ENCODE measurements at regions not wholly inside any gene's neighbourhood (a gene's known extent, or its start where the extent isn't known, plus 50 kb on each side); places are given as distances from the start of the nearest gene placed in this dataset.

GRCh38 chr11:70698871-70699270 lies 300.5 kb downstream of the CTTN start:
- H3K27ac ChIP-seq (ENCODE audit: low read depth, low read length) = no peak overlapping the region
- intact Hi-C loops (cut with micrococcal nuclease) = no loop called here
- no peak overlapping the region for H3K4me3 Mint-ChIP-seq
- H3K4me1 Mint-ChIP-seq = peaks cover 0 to 3% (median 0%) of the 10 kb centered on the region in 4 donors
- ChIA-PET CTCF (ENCODE audit: partially characterized antibody) (no interaction called here), POLR2A (ENCODE audit: partially characterized antibody) (no interaction called here)
- no peaks in the 10 kb centered on the region for H3K27me3 ChIP-seq (ENCODE audit: insufficient read depth, low read length)
- H3K4me1 ChIP-seq (ENCODE audit: insufficient read depth, low read length) = no peaks in the 10 kb centered on the region
- no peaks in the 10 kb centered on the region for H3K9me3 ChIP-seq (ENCODE audit: control insufficient read depth in 1 of 2, low read length in 2 of 2)
- no peak overlapping the region for H3K27ac Mint-ChIP-seq
- no peaks in the 10 kb centered on the region for H3K9me3 Mint-ChIP-seq
- no peak overlapping the region for H3K4me3 ChIP-seq (ENCODE audit: low read length in 2 of 2)
- H3K36me3 ChIP-seq (ENCODE audit: insufficient read depth, low read length) = no peaks in the 10 kb centered on the region
- H3K27me3 Mint-ChIP-seq = peaks cover 1 to 5% of the 10 kb centered on the region in 2 donors
- DNase-seq = no peak
- H3K36me3 Mint-ChIP-seq = no peaks in the 10 kb centered on the region

- Histone ChIP-seq H3K9me3 (ENCODE audit: control insufficient read depth in 1 of 2, low read length in 2 of 2) (no peaks in the 10 kb centered on the region), H3K4me3 (ENCODE audit: low read length in 2 of 2) (no peak overlapping the region), H3K27me3 (ENCODE audit: insufficient read depth, low read length) (no peaks in the 10 kb centered on the region), H3K27ac (ENCODE audit: low read depth, low read length) (no peak overlapping the region), H3K4me1 (ENCODE audit: insufficient read depth, low read length) (no peaks in the 10 kb centered on the region), H3K36me3 (ENCODE audit: insufficient read depth, low read length) (no peaks in the 10 kb centered on the region)
- Mint-ChIP-seq H3K4me3 (no peak overlapping the region), H3K4me1 (peaks cover 0 to 3% (median 0%) of the 10 kb centered on the region in 4 donors), H3K27me3 (peaks cover 1 to 6% of the 10 kb centered on the region in 2 donors), H3K27ac (no peak overlapping the region), H3K36me3 (no peaks in the 10 kb centered on the region), H3K9me3 (no peaks in the 10 kb centered on the region)
- no peak for DNase-seq
- ChIA-PET CTCF (ENCODE audit: partially characterized antibody) (no interaction called here), POLR2A (ENCODE audit: partially characterized antibody) (no interaction called here)
- intact Hi-C loops (cut with micrococcal nuclease) = no loop called here
These were observed 301.2 kb downstream of the CTTN start for GRCh38 chr11:70699294-70700221.

GRCh38 chr11:70700453-70700852 lies 302.1 kb downstream of the CTTN start:
- CTCF ChIA-PET (ENCODE audit: partially characterized antibody) = no interaction called here
- POLR2A ChIA-PET (ENCODE audit: partially characterized antibody) = no interaction called here
- H3K9me3 ChIP-seq (ENCODE audit: control insufficient read depth in 1 of 2, low read length in 2 of 2) = no peaks in the 10 kb centered on the region
- Mint-ChIP-seq H3K4me1 (peaks cover 0 to 3% (median 0%) of the 10 kb centered on the region in 4 donors), H3K27ac (no peak overlapping the region), H3K4me3 (no peak overlapping the region), H3K36me3 (no peaks in the 10 kb centered on the region), H3K27me3 (peaks cover 0 to 4% of the 10 kb centered on the region in 2 donors), H3K9me3 (no peaks in the 10 kb centered on the region)
- no peak overlapping the region for H3K4me3 ChIP-seq (ENCODE audit: low read length in 2 of 2)
- no peaks in the 10 kb centered on the region for H3K27me3 ChIP-seq (ENCODE audit: insufficient read depth, low read length)
- DNase-seq = no peak
- H3K4me1 ChIP-seq (ENCODE audit: insufficient read depth, low read length) = no peaks in the 10 kb centered on the region
- intact Hi-C loops (cut with micrococcal nuclease) = no loop called here
- H3K36me3 ChIP-seq (ENCODE audit: insufficient read depth, low read length) = no peaks in the 10 kb centered on the region
- H3K27ac ChIP-seq (ENCODE audit: low read depth, low read length) = no peak overlapping the region

- ChIA-PET POLR2A (ENCODE audit: partially characterized antibody) (no interaction called here), CTCF (ENCODE audit: partially characterized antibody) (no interaction called here)
- no peak overlapping the region for H3K4me3 ChIP-seq (ENCODE audit: low read length in 2 of 2)
- H3K9me3 ChIP-seq (ENCODE audit: control insufficient read depth in 1 of 2, low read length in 2 of 2) = no peaks in the 10 kb centered on the region
- H3K27ac ChIP-seq (ENCODE audit: low read depth, low read length) = no peak overlapping the region
- Mint-ChIP-seq H3K27ac (no peak overlapping the region), H3K4me1 (peaks cover 0 to 3% (median 0%) of the 10 kb centered on the region in 4 donors), H3K4me3 (no peak overlapping the region), H3K36me3 (no peaks in the 10 kb centered on the region), H3K9me3 (no peaks in the 10 kb centered on the region), H3K27me3 (peaks cover 0 to 4% of the 10 kb centered on the region in 2 donors)
- intact Hi-C loops (cut with micrococcal nuclease) = no loop called here
- no peak for DNase-seq
- no peaks in the 10 kb centered on the region for H3K36me3 ChIP-seq (ENCODE audit: insufficient read depth, low read length)
- H3K4me1 ChIP-seq (ENCODE audit: insufficient read depth, low read length) = no peaks in the 10 kb centered on the region
- no peaks in the 10 kb centered on the region for H3K27me3 ChIP-seq (ENCODE audit: insufficient read depth, low read length)
These were observed 302.5 kb downstream of the CTTN start for GRCh38 chr11:70700871-70701270.

GRCh38 chr11:70702040-70702648 lies 303.8 kb downstream of the CTTN start:
- no peaks in the 10 kb centered on the region for H3K9me3 ChIP-seq (ENCODE audit: control insufficient read depth in 1 of 2, low read length in 2 of 2)
- H3K27me3 ChIP-seq (ENCODE audit: insufficient read depth, low read length) = no peaks in the 10 kb centered on the region
- ChIA-PET CTCF (ENCODE audit: partially characterized antibody) (no interaction called here), POLR2A (ENCODE audit: partially characterized antibody) (no interaction called here)
- DNase-seq = no peak
- no peak overlapping the region for H3K27ac ChIP-seq (ENCODE audit: low read depth, low read length)
- H3K27me3 Mint-ChIP-seq = peaks cover 0 to 4% of the 10 kb centered on the region in 2 donors
- no peak overlapping the region for H3K4me3 ChIP-seq (ENCODE audit: low read length in 2 of 2)
- H3K9me3 Mint-ChIP-seq = no peaks in the 10 kb centered on the region
- intact Hi-C loops (cut with micrococcal nuclease) = no loop called here
- no peaks in the 10 kb centered on the region for H3K4me1 ChIP-seq (ENCODE audit: insufficient read depth, low read length)
- H3K36me3 ChIP-seq (ENCODE audit: insufficient read depth, low read length) = no peaks in the 10 kb centered on the region
- H3K36me3 Mint-ChIP-seq = no peaks in the 10 kb centered on the region
- H3K4me3 Mint-ChIP-seq = no peak overlapping the region
- H3K4me1 Mint-ChIP-seq = peaks cover 0 to 3% (median 0%) of the 10 kb centered on the region in 4 donors
- H3K27ac Mint-ChIP-seq = no peak overlapping the region

GRCh38 chr11:70703141-70704064 lies 305.1 kb downstream of the CTTN start:
- Histone ChIP-seq H3K4me3 (ENCODE audit: low read length in 2 of 2) (no peak overlapping the region), H3K4me1 (ENCODE audit: insufficient read depth, low read length) (no peaks in the 10 kb centered on the region), H3K9me3 (ENCODE audit: control insufficient read depth in 1 of 2, low read length in 2 of 2) (no peaks in the 10 kb centered on the region), H3K36me3 (ENCODE audit: insufficient read depth, low read length) (no peaks in the 10 kb centered on the region), H3K27ac (ENCODE audit: low read depth, low read length) (no peak overlapping the region), H3K27me3 (ENCODE audit: insufficient read depth, low read length) (no peaks in the 10 kb centered on the region)
- no peak overlapping the region for H3K27ac Mint-ChIP-seq
- ChIA-PET POLR2A (ENCODE audit: partially characterized antibody) (no interaction called here), CTCF (ENCODE audit: partially characterized antibody) (no interaction called here)
- intact Hi-C loops (cut with micrococcal nuclease) = no loop called here
- no peak for DNase-seq
- H3K36me3 Mint-ChIP-seq = no peaks in the 10 kb centered on the region
- H3K4me3 Mint-ChIP-seq = no peak overlapping the region
- peaks cover 0 to 3% (median 0%) of the 10 kb centered on the region in 4 donors for H3K4me1 Mint-ChIP-seq
- no peaks in the 10 kb centered on the region for H3K9me3 Mint-ChIP-seq
- H3K27me3 Mint-ChIP-seq = peaks cover 0 to 4% of the 10 kb centered on the region in 2 donors

GRCh38 chr11:70705097-70705496 lies 306.8 kb downstream of the CTTN start:
- no peak for DNase-seq
- ChIA-PET CTCF (ENCODE audit: partially characterized antibody) (no interaction called here), POLR2A (ENCODE audit: partially characterized antibody) (no interaction called here)
- H3K36me3 Mint-ChIP-seq = no peaks in the 10 kb centered on the region
- intact Hi-C loops (cut with micrococcal nuclease) = no loop called here
- H3K27ac ChIP-seq (ENCODE audit: low read depth, low read length) = no peak overlapping the region
- no peak overlapping the region for H3K4me3 ChIP-seq (ENCODE audit: low read length in 2 of 2)
- no peaks in the 10 kb centered on the region for H3K4me1 ChIP-seq (ENCODE audit: insufficient read depth, low read length)
- no peaks in the 10 kb centered on the region for H3K4me1 Mint-ChIP-seq
- no peaks in the 10 kb centered on the region for H3K9me3 ChIP-seq (ENCODE audit: control insufficient read depth in 1 of 2, low read length in 2 of 2)
- H3K27me3 ChIP-seq (ENCODE audit: insufficient read depth, low read length) = no peaks in the 10 kb centered on the region
- H3K9me3 Mint-ChIP-seq = no peaks in the 10 kb centered on the region
- no peaks in the 10 kb centered on the region for H3K36me3 ChIP-seq (ENCODE audit: insufficient read depth, low read length)
- H3K27me3 Mint-ChIP-seq = peaks cover 0 to 9% of the 10 kb centered on the region in 2 donors
- no peak overlapping the region for H3K4me3 Mint-ChIP-seq
- no peak overlapping the region for H3K27ac Mint-ChIP-seq

All from CD4-positive, alpha-beta memory T cell (primary cell).